Activated naive CD4-positive, alpha-beta T cell treated with anti-CD3 and anti-CD28 coated beads, Interleukin-2, amount 50 U/mL, for 24 hours (primary cell): ENCODE measurements at regions not wholly inside any gene's neighbourhood (a gene's known extent, or its start where the extent isn't known, plus 50 kb on each side); places are given as distances from the start of the nearest gene placed in this dataset.

Experiments
- H3K27ac Mint-ChIP-seq: one replicate; pipeline ENCODE4 v1.8.0; 2021; ENCODE audit warnings: mild to moderate bottlenecking, mixed read lengths
- H3K27me3 Mint-ChIP-seq: one replicate; pipeline ENCODE4 v1.8.0; 2021; ENCODE audit warnings: mixed read lengths
- H3K36me3 Mint-ChIP-seq: one replicate; pipeline ENCODE4 v1.8.0; 2021; ENCODE audit warnings: mixed read lengths
- H3K4me1 Mint-ChIP-seq: one replicate; pipeline ENCODE4 v1.8.0; 2021; ENCODE audit warnings: mixed read lengths
- H3K4me3 Mint-ChIP-seq: one replicate; pipeline ENCODE4 v1.8.0; 2021; ENCODE audit warnings: mild to moderate bottlenecking, mixed read lengths
- H3K9me3 Mint-ChIP-seq: one replicate; pipeline ENCODE4 v1.8.0; 2021; ENCODE audit warnings: mixed read lengths

DNA sequence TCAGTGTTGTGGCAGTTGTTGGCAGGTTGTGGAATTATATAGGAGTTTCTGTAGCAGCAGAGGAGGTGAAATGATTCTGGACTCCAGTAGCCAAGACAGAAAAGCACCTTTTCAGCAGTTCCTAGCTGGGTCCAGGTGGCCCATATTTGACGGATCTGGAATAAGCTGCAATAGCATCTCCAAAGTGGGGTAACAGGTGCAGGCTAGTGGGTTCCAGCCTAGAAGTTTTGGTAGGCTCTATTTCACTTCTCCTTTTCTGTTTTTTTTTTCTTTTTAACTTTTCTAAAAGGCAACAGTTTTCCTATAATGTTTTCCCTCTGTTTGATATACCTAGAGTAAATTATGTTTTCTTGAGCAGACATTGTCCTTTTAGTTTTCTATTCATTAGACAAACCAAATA, 392.5 kb downstream of the C4orf33 start:
- Mint-ChIP-seq H3K36me3 (no peaks in the 10 kb centered on the region), H3K27ac (no peak overlapping the region)

DNA sequence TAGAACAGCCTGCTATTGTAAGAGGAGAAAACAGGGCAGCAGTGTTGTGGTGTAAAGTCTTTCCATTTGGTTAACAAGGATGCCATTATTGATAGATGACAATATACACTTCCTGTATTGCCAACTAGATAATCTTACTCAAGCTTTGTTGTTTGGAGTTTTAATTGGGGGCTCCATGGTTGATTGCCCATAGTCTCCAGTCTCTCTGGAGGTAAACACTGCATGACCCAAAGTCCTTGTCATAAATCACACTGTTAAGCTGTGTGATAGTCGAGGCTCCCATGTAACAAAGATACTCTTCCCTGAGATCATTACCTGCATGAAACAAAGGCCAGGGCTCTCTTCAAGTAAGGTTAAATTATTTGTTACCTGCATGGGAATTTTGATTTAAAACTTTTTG, 394.6 kb downstream of the C4orf33 start:
- H3K36me3 Mint-ChIP-seq, result no peaks in the 10 kb centered on the region
- H3K4me3 Mint-ChIP-seq, result no peak overlapping the region
- no peaks in the 10 kb centered on the region for H3K4me1 Mint-ChIP-seq
- H3K27me3 Mint-ChIP-seq, result no peaks in the 10 kb centered on the region
- H3K9me3 Mint-ChIP-seq, result no peaks in the 10 kb centered on the region
- H3K27ac Mint-ChIP-seq, result no peak overlapping the region

More for the DNA sequence above, 392.5 kb downstream of the C4orf33 start:
- Mint-ChIP-seq H3K4me1 (no peaks in the 10 kb centered on the region), H3K27me3 (peaks cover 2% of the 10 kb centered on the region), H3K9me3 (no peaks in the 10 kb centered on the region), H3K4me3 (no peak overlapping the region)

- H3K27me3 Mint-ChIP-seq, result peaks cover 2% of the 10 kb centered on the region
- H3K27ac Mint-ChIP-seq, result no peak overlapping the region
- no peaks in the 10 kb centered on the region for H3K36me3 Mint-ChIP-seq
- no peaks in the 10 kb centered on the region for H3K4me1 Mint-ChIP-seq
- no peaks in the 10 kb centered on the region for H3K9me3 Mint-ChIP-seq
- H3K4me3 Mint-ChIP-seq, result no peak overlapping the region
These were observed 402.7 kb downstream of the C4orf33 start for GRCh38 chr4:129498626-129499025.

DNA sequence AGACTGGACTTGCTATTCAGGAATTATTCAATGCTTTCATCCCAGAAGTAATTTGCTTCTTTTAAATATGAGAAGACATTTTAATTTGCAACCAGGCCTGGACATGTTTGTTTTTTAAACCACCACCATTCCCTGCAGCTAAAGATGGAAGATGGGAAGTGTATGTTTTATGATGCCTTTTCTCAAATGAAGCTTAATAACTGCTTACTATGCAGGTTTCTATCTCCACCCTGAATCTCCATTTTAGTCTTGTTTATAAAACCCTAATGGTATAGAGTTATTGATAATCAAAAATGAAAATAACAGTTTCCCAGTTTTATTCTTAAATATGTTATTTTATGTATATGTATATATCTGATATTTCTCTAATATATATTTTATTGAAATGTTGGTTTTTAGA, 418.9 kb downstream of the C4orf33 start:
- H3K27ac Mint-ChIP-seq, result no peak overlapping the region

GRCh38 chr4:129515356-129515755, 419.4 kb downstream of the C4orf33 start:
- Mint-ChIP-seq H3K4me1 (no peaks in the 10 kb centered on the region), H3K27ac (no peak overlapping the region), H3K9me3 (no peaks in the 10 kb centered on the region), H3K4me3 (no peak overlapping the region), H3K36me3 (no peaks in the 10 kb centered on the region), H3K27me3 (no peaks in the 10 kb centered on the region)

More for the DNA sequence above, 418.9 kb downstream of the C4orf33 start:
- Mint-ChIP-seq H3K36me3 (no peaks in the 10 kb centered on the region), H3K4me1 (no peaks in the 10 kb centered on the region), H3K4me3 (no peak overlapping the region), H3K27me3 (no peaks in the 10 kb centered on the region), H3K9me3 (no peaks in the 10 kb centered on the region)

GRCh38 chr4:129526812-129527211, 430.9 kb downstream of the C4orf33 start:
- Mint-ChIP-seq H3K36me3 (no peaks in the 10 kb centered on the region), H3K27ac (no peak overlapping the region), H3K27me3 (no peaks in the 10 kb centered on the region), H3K9me3 (no peaks in the 10 kb centered on the region), H3K4me3 (no peak overlapping the region), H3K4me1 (no peaks in the 10 kb centered on the region)

GRCh38 chr4:129531253-129531652, 435.3 kb downstream of the C4orf33 start:
- Mint-ChIP-seq H3K36me3 (no peaks in the 10 kb centered on the region), H3K27ac (no peak overlapping the region), H3K9me3 (no peaks in the 10 kb centered on the region), H3K4me1 (no peaks in the 10 kb centered on the region), H3K27me3 (no peaks in the 10 kb centered on the region), H3K4me3 (no peak overlapping the region)

GRCh38 chr4:129532573-129532972, 436.6 kb downstream of the C4orf33 start:
- Mint-ChIP-seq H3K4me3 (no peak overlapping the region), H3K27ac (no peak overlapping the region), H3K9me3 (peaks cover 4% of the 10 kb centered on the region), H3K4me1 (no peaks in the 10 kb centered on the region), H3K27me3 (no peaks in the 10 kb centered on the region), H3K36me3 (no peaks in the 10 kb centered on the region)

GRCh38 chr4:129543299-129543698, 447.3 kb downstream of the C4orf33 start:
- Mint-ChIP-seq H3K27me3 (no peaks in the 10 kb centered on the region), H3K36me3 (no peaks in the 10 kb centered on the region), H3K27ac (no peak overlapping the region), H3K4me3 (no peak overlapping the region), H3K9me3 (no peaks in the 10 kb centered on the region), H3K4me1 (no peaks in the 10 kb centered on the region)

- no peaks in the 10 kb centered on the region for H3K4me1 Mint-ChIP-seq
- H3K27me3 Mint-ChIP-seq, result no peaks in the 10 kb centered on the region
- H3K9me3 Mint-ChIP-seq, result no peaks in the 10 kb centered on the region
- no peak overlapping the region for H3K4me3 Mint-ChIP-seq
- no peaks in the 10 kb centered on the region for H3K36me3 Mint-ChIP-seq
- no peak overlapping the region for H3K27ac Mint-ChIP-seq
These were observed 449.8 kb downstream of the C4orf33 start for GRCh38 chr4:129545599-129546278.

DNA sequence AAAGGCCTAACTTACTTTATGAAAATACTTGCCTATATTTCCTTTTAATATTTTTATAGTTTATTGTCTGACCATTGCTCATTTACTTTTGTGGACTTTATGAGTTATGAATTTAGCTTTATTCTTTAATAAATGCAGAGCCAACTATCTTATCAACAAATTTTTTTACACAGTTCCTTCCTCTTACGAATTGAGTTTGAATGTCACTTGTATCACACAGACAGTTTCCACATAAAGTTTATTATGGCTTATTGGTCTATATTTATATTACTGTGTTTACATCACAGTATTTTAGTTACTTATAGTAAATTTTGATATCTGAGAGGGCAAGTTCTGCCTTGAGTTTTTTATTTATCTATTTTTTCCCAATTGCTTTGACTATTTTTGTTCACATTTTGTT, 450.6 kb downstream of the C4orf33 start:
- Mint-ChIP-seq H3K4me3 (no peak overlapping the region), H3K27ac (no peak overlapping the region), H3K27me3 (no peaks in the 10 kb centered on the region), H3K4me1 (no peaks in the 10 kb centered on the region), H3K36me3 (no peaks in the 10 kb centered on the region), H3K9me3 (no peaks in the 10 kb centered on the region)

DNA sequence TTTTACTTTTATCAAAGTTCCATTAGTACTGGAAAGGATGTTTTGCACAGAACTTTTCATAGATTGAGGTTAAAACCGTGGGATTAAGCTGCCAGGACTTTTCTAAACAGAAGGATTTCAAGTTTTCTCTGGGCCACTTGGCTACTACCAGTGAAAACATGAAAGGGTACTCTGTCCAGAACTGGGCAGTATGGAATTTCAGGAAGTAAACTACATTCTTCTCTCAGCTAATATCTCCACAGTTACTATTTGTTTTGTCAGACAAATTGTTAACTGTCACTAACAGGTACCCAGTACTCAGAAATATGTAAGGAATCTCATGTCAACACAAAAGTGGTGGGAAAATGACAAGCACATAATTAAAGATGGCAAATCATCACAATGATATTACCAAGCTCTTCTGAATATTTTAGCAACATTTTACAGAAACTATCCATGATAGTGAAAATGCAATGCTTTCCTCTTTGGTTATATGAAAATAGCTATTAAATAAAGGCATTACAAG, 454.4 kb downstream of the C4orf33 start:
- H3K27ac Mint-ChIP-seq, result no peak overlapping the region
- no peaks in the 10 kb centered on the region for H3K4me1 Mint-ChIP-seq
- no peaks in the 10 kb centered on the region for H3K27me3 Mint-ChIP-seq
- H3K9me3 Mint-ChIP-seq, result no peaks in the 10 kb centered on the region
- H3K4me3 Mint-ChIP-seq, result no peak overlapping the region
- H3K36me3 Mint-ChIP-seq, result no peaks in the 10 kb centered on the region

GRCh38 chr4:129561280-129561679, 465.3 kb downstream of the C4orf33 start:
- H3K9me3 Mint-ChIP-seq, result peaks cover 5% of the 10 kb centered on the region
- no peaks in the 10 kb centered on the region for H3K27me3 Mint-ChIP-seq
- H3K4me1 Mint-ChIP-seq, result no peaks in the 10 kb centered on the region
- no peak overlapping the region for H3K4me3 Mint-ChIP-seq
- no peaks in the 10 kb centered on the region for H3K36me3 Mint-ChIP-seq
- H3K27ac Mint-ChIP-seq, result no peak overlapping the region

GRCh38 chr4:129561886-129562671, 466.1 kb downstream of the C4orf33 start:
- H3K27me3 Mint-ChIP-seq, result no peaks in the 10 kb centered on the region
- H3K4me3 Mint-ChIP-seq, result no peak overlapping the region
- no peaks in the 10 kb centered on the region for H3K36me3 Mint-ChIP-seq
- H3K4me1 Mint-ChIP-seq, result no peaks in the 10 kb centered on the region
- H3K27ac Mint-ChIP-seq, result no peak overlapping the region
- peaks cover 5% of the 10 kb centered on the region for H3K9me3 Mint-ChIP-seq

DNA sequence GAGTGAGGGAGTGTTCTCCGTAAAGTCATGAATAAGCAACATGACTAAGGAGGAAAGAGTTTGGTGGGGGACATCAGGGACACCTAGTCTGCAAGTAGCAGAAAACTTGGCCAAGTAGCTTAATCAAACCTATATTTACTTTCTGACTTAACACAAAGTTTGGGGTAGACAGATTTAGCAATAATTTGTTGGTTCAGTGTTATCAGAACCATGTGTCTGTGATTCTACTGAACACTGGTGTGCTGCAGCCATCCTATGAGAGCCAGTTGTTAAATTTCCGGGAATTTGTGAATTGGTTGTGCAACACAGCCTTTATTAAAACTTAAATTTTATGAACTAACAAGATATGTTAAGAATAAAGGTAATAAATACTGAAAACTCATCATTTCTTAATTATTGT, 469.3 kb downstream of the C4orf33 start:
- Mint-ChIP-seq H3K4me1 (no peaks in the 10 kb centered on the region), H3K27ac (no peak overlapping the region), H3K36me3 (no peaks in the 10 kb centered on the region), H3K9me3 (peaks cover 5% of the 10 kb centered on the region), H3K27me3 (no peaks in the 10 kb centered on the region), H3K4me3 (no peak overlapping the region)

- Mint-ChIP-seq H3K4me1 (no peaks in the 10 kb centered on the region), H3K36me3 (no peaks in the 10 kb centered on the region), H3K27ac (no peak overlapping the region), H3K27me3 (no peaks in the 10 kb centered on the region), H3K4me3 (no peak overlapping the region), H3K9me3 (no peaks in the 10 kb centered on the region)
These were observed 474.4 kb downstream of the C4orf33 start for GRCh38 chr4:129570326-129570725.
